SW 1271 (cell line): ENCODE measurements at regions not wholly inside any gene's neighbourhood (a gene's known extent, or its start where the extent isn't known, plus 50 kb on each side); places are given as distances from the start of the nearest gene placed in this dataset.

Experiments
- DNase-seq, 2 experiments: peaks; one replicate each; lab custom pipeline; 2025; lab: John Stamatoyannopoulos, UW

DNA sequence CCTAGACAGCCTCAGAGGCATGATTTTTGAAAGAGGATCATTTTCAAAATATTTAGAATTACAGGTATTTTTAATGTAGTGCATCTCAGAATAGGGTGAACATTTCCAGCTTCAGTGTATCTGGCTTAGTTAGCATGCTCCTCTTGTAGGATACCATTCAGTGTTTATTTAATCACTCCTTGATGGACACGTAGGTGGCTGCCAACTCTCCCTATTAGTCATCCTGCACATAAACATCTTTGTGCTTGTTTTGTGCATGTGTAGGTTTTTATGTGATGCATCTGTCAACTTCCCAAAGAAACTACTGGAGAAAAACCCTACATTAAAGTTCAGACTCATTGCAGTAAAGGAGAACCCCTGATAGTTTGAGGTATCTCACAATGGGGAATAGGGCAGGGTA, 52.5 kb upstream of the RBM19 start:
- no peak for DNase-seq
